ENCODE measurements at regions not wholly inside any gene's neighbourhood (a gene's known extent, or its start where the extent isn't known, plus 50 kb on each side); places are given as distances from the start of the nearest gene placed in this dataset.

- Histone ChIP-seq H2AK5ac (ENCODE audit: low read depth, low read length) (no peak overlapping the region), H3K56ac (replicated peaks; ENCODE audit: insufficient read length, low read depth, low read length) (no peak overlapping the region), H2BK20ac (ENCODE audit: low read length) (no peak overlapping the region), H3K23ac (ENCODE audit: insufficient read length) (no peak overlapping the region), H2BK120ac (replicated peaks; ENCODE audit: low read depth, low read length) (no peak overlapping the region), H3K79me2 (ENCODE audit: control insufficient read depth in 1 of 2, insufficient read depth in 2 of 2, low read length in 2 of 2) (no peaks in the 10 kb centered on the region), H3K4ac (replicated peaks; ENCODE audit: insufficient read length, low read depth, low read length) (no peak overlapping the region), H2AFZ (ENCODE audit: low read length) (peak overlapping the region; percentile 36; the same call in 1 of the 2 replicates), H3K4me3 (ENCODE audit: extremely low read depth in 1 of 4, insufficient read depth in 2 of 4, low read depth in 3 of 4, low read length in 4 of 4) (no peak overlapping the region), H3K36me3 (ENCODE audit: control insufficient read depth in 2 of 4, insufficient read depth in 4 of 4, low read length in 3 of 4) (no peaks in the 10 kb centered on the region), H2BK15ac (ENCODE audit: low read length) (no peak overlapping the region), H3K9me3 (ENCODE audit: insufficient read depth in 2 of 2, low read depth in 1 of 2, low read length in 1 of 2) (no peaks in the 10 kb centered on the region), H3K23me2 (ENCODE audit: low read depth, low read length) (no peaks in the 10 kb centered on the region; the same call in 1 of the 2 replicates), H3K27me3 (replicated peaks in 1 of 4; ENCODE audit: control insufficient read depth in 3 of 4, extremely low read depth in 1 of 4, insufficient read depth in 3 of 4, low read length in 3 of 4) (no peaks in the 10 kb centered on the region), H3K4me1 (replicated peaks in 1 of 4; ENCODE audit: control insufficient read depth in 3 of 4, insufficient read depth in 4 of 4, low read length in 3 of 4) (no peaks in the 10 kb centered on the region), H2BK5ac (ENCODE audit: low read depth, low read length) (no peak overlapping the region), H3K9ac (replicated peaks in 1 of 4; ENCODE audit: extremely low read depth in 1 of 4, low read depth in 3 of 4, low read length in 3 of 4) (no peak overlapping the region), H2BK12ac (ENCODE audit: low read depth, low read length) (no peak overlapping the region), H3K27ac (ENCODE audit: low read depth, low read length) (no peak overlapping the region), H3K14ac (ENCODE audit: insufficient read length) (no peak overlapping the region), H3K18ac (ENCODE audit: extremely low read depth, low read length) (no peak overlapping the region), H4K20me1 (replicated peaks in 1 of 2; ENCODE audit: control insufficient read depth in 1 of 2, insufficient read depth in 2 of 2, low read length in 2 of 2) (no peaks in the 10 kb centered on the region), H4K5ac (ENCODE audit: insufficient read length, low read depth, low read length) (no peak overlapping the region), H4K91ac (replicated peaks; ENCODE audit: insufficient read length, low read length) (no peak overlapping the region), H3K79me1 (ENCODE audit: low read depth, low read length) (no peaks in the 10 kb centered on the region), H3K4me2 (ENCODE audit: insufficient read depth in 1 of 2, low read depth in 2 of 2, low read length in 2 of 2) (no peak overlapping the region), H4K8ac (ENCODE audit: extremely low read depth, insufficient read depth, low read length) (no peak overlapping the region)
- FAIRE-seq (peak; percentile 58), DNase-seq (ENCODE audit: low read depth in 1 of 2, low spot score in 2 of 2) (no peak)
- TF ChIP-seq MAFK (IDR thresholded peaks at IDR 0.05; ENCODE audit: low read depth, low read length) = no peak
- no peak for TF ChIP-seq SP4 (IDR thresholded peaks at IDR 0.05; ENCODE audit: low read length)
- TF ChIP-seq CTCF (IDR thresholded peaks at IDR 0.05; ENCODE audit: control extremely low read depth in 1 of 3, insufficient read depth in 1 of 3, low read depth in 1 of 3, low read length in 3 of 3) = peak; percentile 23 to 50 (median 29); a peak in 3 of 4 replicates
- peak; percentile 59 to 72 for TF ChIP-seq RAD21 (IDR thresholded peaks at IDR 0.05 in 1 of 2, conservative IDR thresholded peaks at IDR 0.05 in 1 of 2; ENCODE audit: low read depth in 2 of 2, low read length in 2 of 2)
- TF ChIP-seq RNF2 (IDR thresholded peaks at IDR 0.05; ENCODE audit: borderline replicate concordance, low read depth, low read length, missing control alignments, poor library complexity, severe bottlenecking) = no peak
- ChIA-PET CTCF (ENCODE audit: partially characterized antibody) (interaction anchor here (0.6 to 1.6 kb wide), 4 partner anchors 14 to 81 kb away, joined by 3 to 4 read pairs (median 4); no protein-coding TSS in a partner anchor), POLR2A (ENCODE audit: partially characterized antibody) (no interaction called here)
- WGBS, 2 experiments (ENCODE audit: extremely low coverage in 1 of 2, insufficient coverage in 1 of 2, insufficient read length in 1 of 2, insufficient replicate concordance in 2 of 2, low coverage in 1 of 2, low lambda C conversion rate in 2 of 2, missing lambda C conversion rate in 1 of 2) = 75% methylated on average over 1 of the region's 1 CpG; no CpG with 5 or more reads in 1 of the 2 experiments
Measured at GRCh38 chr1:95532335-95532734, 298.3 kb downstream of the RWDD3 start.

All from H1 (cell line).